H9 (cell line): ENCODE measurements at regions not wholly inside any gene's neighbourhood (a gene's known extent, or its start where the extent isn't known, plus 50 kb on each side); places are given as distances from the start of the nearest gene placed in this dataset.

Experiments
- DNase-seq: peaks from one replicate; pipeline ENCODE4 v3.0.0-alpha.2; 2017
- H2AFZ ChIP-seq: one replicate; pipeline ENCODE4 v1.6.1; 2013; ENCODE audit warnings: mild to moderate bottlenecking, low read length, control low read depth, moderate library complexity
- H2AK5ac ChIP-seq: 2 replicates; pipeline ENCODE4 v1.6.1; 2013; ENCODE audit warnings: low read length, control low read depth, mixed read lengths; ENCODE audit not compliant: insufficient read length
- H2BK120ac ChIP-seq: one replicate; pipeline ENCODE4 v1.6.1; 2013; ENCODE audit warnings: low read depth, mild to moderate bottlenecking, low read length, control low read depth, inconsistent platforms; ENCODE audit not compliant: poor library complexity, severe bottlenecking
- H2BK12ac ChIP-seq: 2 replicates; pipeline ENCODE4 v1.6.1; 2013; ENCODE audit warnings: low read length, control low read depth, mixed read lengths, low read depth; ENCODE audit not compliant: insufficient read length
- H2BK15ac ChIP-seq: 2 replicates; pipeline ENCODE4 v1.6.1; 2013; ENCODE audit warnings: low read depth, low read length, control low read depth
- H2BK20ac ChIP-seq: one replicate; pipeline ENCODE4 v1.6.1; 2013; ENCODE audit warnings: low read depth, mild to moderate bottlenecking, low read length, control low read depth, inconsistent platforms; ENCODE audit not compliant: poor library complexity, severe bottlenecking
- H2BK5ac ChIP-seq: 2 replicates; pipeline ENCODE4 v1.6.1; 2013; ENCODE audit warnings: low read length, control low read depth, mixed read lengths; ENCODE audit not compliant: insufficient read length
- H3K14ac ChIP-seq: 2 replicates; pipeline ENCODE4 v1.6.1; 2013; ENCODE audit warnings: low read length, control low read depth; ENCODE audit not compliant: insufficient read depth
- H3K18ac ChIP-seq: 2 replicates; pipeline ENCODE4 v1.6.1; 2013; ENCODE audit warnings: low read depth, mild to moderate bottlenecking, mixed read lengths, low read length, control low read depth; ENCODE audit not compliant: insufficient read length
- H3K23ac ChIP-seq: 2 replicates; pipeline ENCODE4 v1.6.1; 2013; ENCODE audit warnings: low read length, control low read depth, mixed read lengths, low read depth; ENCODE audit not compliant: insufficient read length
- H3K23me2 ChIP-seq: 2 replicates; pipeline ENCODE4 v1.6.1; 2013; ENCODE audit warnings: low read depth, mild to moderate bottlenecking, mixed read lengths, low read length, control low read depth; ENCODE audit not compliant: insufficient read length, poor library complexity, severe bottlenecking
- H3K27ac ChIP-seq: 2 replicates; pipeline ENCODE4 v1.5.1; 2013; ENCODE audit warnings: low read length, control low read depth, mixed read lengths, low read depth; ENCODE audit not compliant: insufficient read length
- H3K27me3 ChIP-seq: 2 replicates; pipeline ENCODE4 v1.6.1; 2013; ENCODE audit warnings: low read length, control low read depth, inconsistent platforms; ENCODE audit not compliant: insufficient read depth
- H3K4ac ChIP-seq: 2 replicates; pipeline ENCODE4 v1.6.1; 2013; ENCODE audit warnings: low read depth, mild to moderate bottlenecking, control low read depth, inconsistent platforms, low read length, moderate library complexity
- H3K4me1 ChIP-seq: 2 replicates; pipeline ENCODE4 v1.6.1; 2013; ENCODE audit warnings: low read length, control low read depth, inconsistent platforms; ENCODE audit not compliant: insufficient read depth
- H3K4me2 ChIP-seq: 2 replicates; pipeline ENCODE4 v1.6.1; 2013; ENCODE audit warnings: low read length, control low read depth, mixed read lengths; ENCODE audit not compliant: insufficient read length, insufficient read depth
- H3K56ac ChIP-seq: 2 replicates; pipeline ENCODE4 v1.6.1; 2013; ENCODE audit warnings: low read depth, mild to moderate bottlenecking, mixed read lengths, low read length, control low read depth; ENCODE audit not compliant: insufficient read length
- H3K79me1 ChIP-seq: 2 replicates; pipeline ENCODE4 v1.6.1; 2013; ENCODE audit warnings: low read depth, mild to moderate bottlenecking, moderate library complexity, low read length, control low read depth, inconsistent platforms; ENCODE audit not compliant: insufficient read depth, poor library complexity, severe bottlenecking
- H3K79me2 ChIP-seq: 2 replicates; pipeline ENCODE4 v1.6.1; 2013; ENCODE audit warnings: low read length, control low read depth, inconsistent platforms; ENCODE audit not compliant: insufficient read depth
- H3K9ac ChIP-seq: 2 replicates; pipeline ENCODE4 v1.6.1; 2013; ENCODE audit warnings: low read length, control low read depth, mixed read lengths; ENCODE audit not compliant: insufficient read length; ENCODE audit errors: extremely low read depth
- H3K9me3 ChIP-seq: one replicate; pipeline ENCODE4 v1.6.1; 2013; ENCODE audit warnings: low read depth, low read length, inconsistent platforms; ENCODE audit not compliant: control insufficient read depth
- H3T11ph ChIP-seq: one replicate; pipeline ENCODE4 v1.6.1; 2013; ENCODE audit warnings: mild to moderate bottlenecking, low read length, control low read depth, inconsistent platforms
- H4K20me1 ChIP-seq: one replicate; pipeline ENCODE4 v1.6.1; 2013; ENCODE audit not compliant: control insufficient read depth, insufficient read length, insufficient read depth
- H4K5ac ChIP-seq: 2 replicates; pipeline ENCODE4 v1.6.1; 2013; ENCODE audit warnings: low read depth, mild to moderate bottlenecking, mixed read lengths, low read length, control low read depth; ENCODE audit not compliant: insufficient read length
- H4K8ac ChIP-seq: replicated peaks from 2 replicates; pipeline ENCODE4 v1.6.1; 2013; ENCODE audit warnings: low read length, control low read depth, mixed read lengths, low read depth; ENCODE audit not compliant: insufficient read length
- H4K91ac ChIP-seq: 2 replicates; pipeline ENCODE4 v1.6.1; 2013; ENCODE audit warnings: low read depth, mild to moderate bottlenecking, moderate library complexity, mixed read lengths, low read length, control low read depth; ENCODE audit not compliant: insufficient read length
- H3K27ac Mint-ChIP-seq, 3 experiments: 2 replicates in 2 of 3; 3 replicates in 1 of 3; pipeline ENCODE4 v1.8.0; 2020 to 2021; ENCODE audit warnings: mixed read lengths in 3 of 3, mild to moderate bottlenecking in 1 of 3, moderate library complexity in 1 of 3
- H3K27me3 Mint-ChIP-seq: 2 replicates; pipeline ENCODE4 v1.8.0; 2021; ENCODE audit warnings: low read depth, mild to moderate bottlenecking, moderate library complexity, mixed read lengths
- H3K36me3 Mint-ChIP-seq, 3 experiments: 2 replicates in 2 of 3; 3 replicates in 1 of 3; pipeline ENCODE4 v1.8.0; 2020 to 2021; ENCODE audit warnings: low read depth in 3 of 3, mixed read lengths in 3 of 3; ENCODE audit not compliant: insufficient read depth in 1 of 3
- H3K4me1 Mint-ChIP-seq, 2 experiments: 2 replicates each; pipeline ENCODE4 v1.8.0; 2020; ENCODE audit warnings: mixed read lengths in 2 of 2
- H3K4me3 Mint-ChIP-seq, 2 experiments: 2 replicates in 1 of 2; 3 replicates in 1 of 2; pipeline ENCODE4 v1.8.0; 2020 to 2021; ENCODE audit warnings: mild to moderate bottlenecking in 2 of 2, mixed read lengths in 2 of 2, moderate library complexity in 1 of 2
- H3K9me3 Mint-ChIP-seq, 2 experiments: 2 replicates in 1 of 2; 3 replicates in 1 of 2; pipeline ENCODE4 v1.8.0; 2020; ENCODE audit warnings: mild to moderate bottlenecking in 2 of 2, mixed read lengths in 2 of 2, moderate library complexity in 1 of 2
- WGBS: extraction: QIAGEN DNeasy Blood & Tissue Kit; methylation state at CpG from one replicate; pipeline ENCODE4 v1.1.7; 2013; ENCODE audit warnings: missing lambda C conversion rate, low lambda C conversion rate, mixed read lengths; ENCODE audit not compliant: insufficient read length; ENCODE audit errors: extremely low coverage; 5-methylcytosine and 5-hydroxymethylcytosine counted together
- TF ChIP-seq, protein P1 (sequence below): fragments of 200-600 bp; sonication (generic); conservative IDR thresholded peaks from 3 replicates; pipeline ENCODE4 v1.8.0; 2021; ENCODE audit warnings: antibody characterized with exemption, mild to moderate bottlenecking

DNA sequence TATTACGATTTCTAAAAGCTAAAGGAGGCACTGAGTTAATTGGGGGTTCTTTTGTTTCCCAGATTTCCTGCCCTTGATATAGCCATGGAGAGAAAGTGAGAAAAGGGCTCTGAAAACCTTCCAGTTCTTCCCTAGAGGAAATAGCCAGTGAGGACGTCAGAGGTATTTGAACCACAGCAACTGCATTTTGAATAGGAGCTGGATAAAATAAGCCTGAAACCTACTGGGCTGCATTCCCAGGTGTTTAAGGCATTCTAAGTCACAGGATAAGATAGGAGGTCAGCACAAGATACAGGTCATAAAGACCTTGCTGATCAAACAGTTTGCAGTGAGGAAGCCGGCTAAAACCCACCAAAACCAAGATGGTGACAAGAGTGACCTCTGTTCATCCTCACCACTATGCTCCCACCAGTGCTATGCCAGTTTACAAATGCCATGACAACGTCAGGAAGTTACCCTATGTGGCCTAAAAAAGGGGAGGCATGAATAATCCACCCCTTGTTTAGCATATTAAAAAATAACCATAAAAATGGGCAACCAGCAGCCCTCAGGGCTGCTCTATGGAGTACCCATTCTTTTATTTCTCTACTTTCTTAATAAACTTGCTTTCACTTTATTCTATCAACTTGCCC, 85.1 kb upstream of the FRMD4A start:
- Histone ChIP-seq H2BK5ac (no peak overlapping the region), H4K20me1 (no peaks in the 10 kb centered on the region), H3K14ac (no peak overlapping the region), H2AFZ (no peak overlapping the region), H3T11ph (no peak overlapping the region), H3K9ac (no peak overlapping the region), H3K79me1 (no peaks in the 10 kb centered on the region), H2BK120ac (no peak overlapping the region), H3K4ac (no peak overlapping the region), H3K27ac (no peak overlapping the region), H2BK12ac (no peak overlapping the region), H3K56ac (no peak overlapping the region), H2BK15ac (no peak overlapping the region), H3K23ac (no peak overlapping the region), H2AK5ac (no peak overlapping the region), H3K4me2 (no peak overlapping the region), H3K9me3 (no peaks in the 10 kb centered on the region), H3K27me3 (no peaks in the 10 kb centered on the region), H4K8ac (no peak overlapping the region), H4K5ac (no peak overlapping the region), H3K79me2 (no peaks in the 10 kb centered on the region), H3K18ac (no peak overlapping the region), H2BK20ac (no peak overlapping the region), H3K23me2 (no peaks in the 10 kb centered on the region), H3K4me1 (peaks cover 2% of the 10 kb centered on the region), H4K91ac (no peak overlapping the region)
- TF ChIP-seq, protein P1, sequence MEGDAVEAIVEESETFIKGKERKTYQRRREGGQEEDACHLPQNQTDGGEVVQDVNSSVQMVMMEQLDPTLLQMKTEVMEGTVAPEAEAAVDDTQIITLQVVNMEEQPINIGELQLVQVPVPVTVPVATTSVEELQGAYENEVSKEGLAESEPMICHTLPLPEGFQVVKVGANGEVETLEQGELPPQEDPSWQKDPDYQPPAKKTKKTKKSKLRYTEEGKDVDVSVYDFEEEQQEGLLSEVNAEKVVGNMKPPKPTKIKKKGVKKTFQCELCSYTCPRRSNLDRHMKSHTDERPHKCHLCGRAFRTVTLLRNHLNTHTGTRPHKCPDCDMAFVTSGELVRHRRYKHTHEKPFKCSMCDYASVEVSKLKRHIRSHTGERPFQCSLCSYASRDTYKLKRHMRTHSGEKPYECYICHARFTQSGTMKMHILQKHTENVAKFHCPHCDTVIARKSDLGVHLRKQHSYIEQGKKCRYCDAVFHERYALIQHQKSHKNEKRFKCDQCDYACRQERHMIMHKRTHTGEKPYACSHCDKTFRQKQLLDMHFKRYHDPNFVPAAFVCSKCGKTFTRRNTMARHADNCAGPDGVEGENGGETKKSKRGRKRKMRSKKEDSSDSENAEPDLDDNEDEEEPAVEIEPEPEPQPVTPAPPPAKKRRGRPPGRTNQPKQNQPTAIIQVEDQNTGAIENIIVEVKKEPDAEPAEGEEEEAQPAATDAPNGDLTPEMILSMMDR = no peak
- Mint-ChIP-seq H3K27me3 (no peaks in the 10 kb centered on the region), H3K4me3 (no peak overlapping the region; a peak in 1 of 5 replicates), H3K4me1 (peaks cover 43 to 47% of the 10 kb centered on the region in 2 experiments), H3K9me3 (no peaks in the 10 kb centered on the region), H3K27ac (no peak overlapping the region), H3K36me3 (no peaks in the 10 kb centered on the region)
- no CpG with 5 or more reads among the region's 4 CpGs for WGBS
- no peak for DNase-seq
